ENCODE measurements at regions not wholly inside any gene's neighbourhood (a gene's known extent, or its start where the extent isn't known, plus 50 kb on each side); places are given as distances from the start of the nearest gene placed in this dataset.

DNA sequence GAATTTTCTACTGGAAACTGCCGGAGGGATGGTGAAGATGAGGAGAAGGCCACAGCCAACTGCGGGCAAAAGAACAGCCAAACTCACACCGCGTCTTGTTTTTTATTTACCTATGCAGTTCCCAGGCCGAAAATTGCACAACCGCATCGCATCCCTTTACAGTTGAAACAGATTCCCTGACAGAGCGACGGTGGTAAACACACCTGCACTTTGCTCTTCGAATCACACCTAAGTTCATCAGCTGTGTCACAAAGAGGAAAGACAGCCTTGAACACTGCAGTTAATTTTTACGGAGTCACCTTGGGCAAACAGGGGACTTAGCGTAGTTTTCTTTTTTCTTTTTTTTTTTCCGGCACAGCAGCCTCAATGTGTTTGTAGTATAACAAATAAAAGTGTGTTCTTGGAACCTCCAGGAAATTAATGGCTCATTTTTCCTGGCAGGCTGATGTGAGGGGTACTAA, 272.0 kb upstream of the DIO3 start:
- H3K4me1 ChIP-seq = no peaks in the 10 kb centered on the region
- intact Hi-C loops (cut with DNase I; ENCODE audit: low total_unique reads) = no loop called here
- peaks cover 0 to 8% of the 10 kb centered on the region in 2 donors for H3K27me3 ChIP-seq
- TF ChIP-seq, protein P1, sequence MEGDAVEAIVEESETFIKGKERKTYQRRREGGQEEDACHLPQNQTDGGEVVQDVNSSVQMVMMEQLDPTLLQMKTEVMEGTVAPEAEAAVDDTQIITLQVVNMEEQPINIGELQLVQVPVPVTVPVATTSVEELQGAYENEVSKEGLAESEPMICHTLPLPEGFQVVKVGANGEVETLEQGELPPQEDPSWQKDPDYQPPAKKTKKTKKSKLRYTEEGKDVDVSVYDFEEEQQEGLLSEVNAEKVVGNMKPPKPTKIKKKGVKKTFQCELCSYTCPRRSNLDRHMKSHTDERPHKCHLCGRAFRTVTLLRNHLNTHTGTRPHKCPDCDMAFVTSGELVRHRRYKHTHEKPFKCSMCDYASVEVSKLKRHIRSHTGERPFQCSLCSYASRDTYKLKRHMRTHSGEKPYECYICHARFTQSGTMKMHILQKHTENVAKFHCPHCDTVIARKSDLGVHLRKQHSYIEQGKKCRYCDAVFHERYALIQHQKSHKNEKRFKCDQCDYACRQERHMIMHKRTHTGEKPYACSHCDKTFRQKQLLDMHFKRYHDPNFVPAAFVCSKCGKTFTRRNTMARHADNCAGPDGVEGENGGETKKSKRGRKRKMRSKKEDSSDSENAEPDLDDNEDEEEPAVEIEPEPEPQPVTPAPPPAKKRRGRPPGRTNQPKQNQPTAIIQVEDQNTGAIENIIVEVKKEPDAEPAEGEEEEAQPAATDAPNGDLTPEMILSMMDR (IDR thresholded peaks at IDR 0.05) = no peak
- no peaks in the 10 kb centered on the region for H3K9me3 ChIP-seq
- no peak for DNase-seq
- no peaks in the 10 kb centered on the region for H3K36me3 ChIP-seq
- H3K27ac ChIP-seq = no peak overlapping the region
- no peak overlapping the region for H3K4me3 ChIP-seq

DNA sequence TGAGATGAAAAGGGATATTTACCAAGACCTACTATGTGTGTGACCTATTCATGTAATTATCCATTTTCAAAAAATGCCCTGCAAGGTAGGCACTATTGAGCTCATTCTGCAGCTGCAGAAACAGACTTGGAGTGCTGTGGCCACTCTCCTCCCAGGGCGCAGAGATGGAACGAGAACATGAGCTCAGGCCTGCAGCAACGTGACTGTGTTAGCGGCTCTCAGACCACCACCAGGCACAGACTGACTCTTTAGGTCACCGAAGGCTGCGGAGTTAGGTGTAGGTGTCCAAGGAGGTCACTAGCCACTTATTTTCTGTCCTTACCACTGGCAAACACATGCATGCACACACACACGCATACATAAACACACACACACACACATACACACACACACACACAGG, 271.4 kb upstream of the DIO3 start:
- no peak overlapping the region for H3K4me3 ChIP-seq
- no peaks in the 10 kb centered on the region for H3K9me3 ChIP-seq
- H3K4me1 ChIP-seq = no peaks in the 10 kb centered on the region
- no peak for DNase-seq
- peaks cover 0 to 8% of the 10 kb centered on the region in 2 donors for H3K27me3 ChIP-seq
- H3K27ac ChIP-seq = no peak overlapping the region
- intact Hi-C loops (cut with DNase I; ENCODE audit: low total_unique reads) = no loop called here
- TF ChIP-seq, protein P1 (IDR thresholded peaks at IDR 0.05) = no peak
- H3K36me3 ChIP-seq = no peaks in the 10 kb centered on the region

DNA sequence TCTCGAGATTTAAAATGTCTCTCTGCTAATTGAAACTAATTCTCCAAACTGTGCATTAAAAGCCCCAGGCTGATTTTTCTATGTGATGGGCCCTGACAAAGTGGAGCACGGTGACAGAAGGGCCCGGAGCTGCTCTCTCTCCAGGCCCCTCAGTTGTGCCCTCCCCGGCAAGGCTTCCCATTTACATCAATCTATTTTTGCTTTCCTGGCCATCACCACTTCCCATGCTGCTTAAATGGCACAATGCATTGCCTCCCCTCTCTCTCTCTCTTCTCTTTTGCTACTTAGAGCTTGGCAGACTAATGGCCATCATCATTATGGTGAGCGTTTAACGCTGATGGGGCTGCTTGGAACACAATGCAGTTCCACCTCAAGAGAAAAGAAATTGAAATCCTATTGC, 270.7 kb upstream of the DIO3 start:
- no peak for DNase-seq
- no peaks in the 10 kb centered on the region for H3K36me3 ChIP-seq

DNA sequence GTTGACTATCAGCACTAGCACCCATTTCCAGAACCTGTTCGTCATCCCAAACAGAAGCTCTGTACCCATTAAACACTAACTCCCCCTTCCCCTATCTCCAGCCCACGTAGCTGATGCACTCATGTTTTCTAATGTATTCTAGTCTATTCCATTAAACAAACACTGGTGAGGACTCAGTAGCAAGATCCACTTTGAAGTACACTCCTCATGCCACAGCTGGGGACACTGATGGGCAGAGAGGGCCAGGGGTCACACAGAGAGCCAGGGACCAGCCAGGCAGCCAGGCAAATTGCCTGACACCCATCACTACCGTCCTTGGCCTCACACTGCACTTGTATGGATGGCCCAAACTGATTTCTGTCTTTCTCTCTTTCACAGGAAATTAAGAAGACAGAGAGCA, 269.9 kb upstream of the DIO3 start:
- Histone ChIP-seq H3K27me3 (peaks cover 0 to 8% of the 10 kb centered on the region in 2 donors), H3K4me1 (no peaks in the 10 kb centered on the region), H3K9me3 (no peaks in the 10 kb centered on the region), H3K4me3 (no peak overlapping the region), H3K36me3 (no peaks in the 10 kb centered on the region), H3K27ac (no peak overlapping the region)
- TF ChIP-seq, protein P1 (IDR thresholded peaks at IDR 0.05) = no peak
- no peak for DNase-seq
- intact Hi-C loops (cut with DNase I; ENCODE audit: low total_unique reads) = no loop called here

More for the DNA sequence above, 270.7 kb upstream of the DIO3 start:
- intact Hi-C loops (cut with DNase I; ENCODE audit: low total_unique reads) = no loop called here
- H3K27ac ChIP-seq = no peak overlapping the region
- no peaks in the 10 kb centered on the region for H3K9me3 ChIP-seq
- H3K27me3 ChIP-seq = peaks cover 0 to 8% of the 10 kb centered on the region in 2 donors
- TF ChIP-seq, protein P1 (IDR thresholded peaks at IDR 0.05) = no peak
- no peak overlapping the region for H3K4me3 ChIP-seq
- no peaks in the 10 kb centered on the region for H3K4me1 ChIP-seq

DNA sequence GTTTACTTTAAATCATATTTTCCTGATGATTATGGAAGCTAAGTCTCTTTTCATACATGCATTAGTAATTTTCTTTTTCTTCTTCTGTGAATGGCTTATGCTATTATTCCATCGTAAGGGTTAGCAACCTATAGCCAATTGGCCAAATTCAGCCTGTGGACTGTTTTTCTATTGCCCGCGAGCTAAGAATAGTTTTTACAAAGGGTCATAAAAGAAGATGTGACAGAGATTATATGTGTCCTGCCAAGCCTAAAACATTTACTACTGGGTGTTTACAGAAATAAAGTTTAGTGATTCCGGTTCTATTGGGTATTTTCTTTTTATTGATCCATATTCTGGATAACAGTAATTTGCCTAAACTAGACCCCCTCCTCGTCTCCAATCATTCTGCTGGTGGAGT, 268.8 kb upstream of the DIO3 start:
- no peaks in the 10 kb centered on the region for H3K4me1 ChIP-seq
- TF ChIP-seq, protein P1 (IDR thresholded peaks at IDR 0.05) = no peak
- no peak overlapping the region for H3K4me3 ChIP-seq
- no peak for DNase-seq
- no peaks in the 10 kb centered on the region for H3K36me3 ChIP-seq
- peaks cover 0 to 10% (median 0%) of the 10 kb centered on the region in 3 donors for H3K9me3 ChIP-seq
- no peak overlapping the region for H3K27ac ChIP-seq
- peaks cover 0 to 8% of the 10 kb centered on the region in 2 donors for H3K27me3 ChIP-seq
- intact Hi-C loops (cut with DNase I; ENCODE audit: low total_unique reads) = no loop called here

DNA sequence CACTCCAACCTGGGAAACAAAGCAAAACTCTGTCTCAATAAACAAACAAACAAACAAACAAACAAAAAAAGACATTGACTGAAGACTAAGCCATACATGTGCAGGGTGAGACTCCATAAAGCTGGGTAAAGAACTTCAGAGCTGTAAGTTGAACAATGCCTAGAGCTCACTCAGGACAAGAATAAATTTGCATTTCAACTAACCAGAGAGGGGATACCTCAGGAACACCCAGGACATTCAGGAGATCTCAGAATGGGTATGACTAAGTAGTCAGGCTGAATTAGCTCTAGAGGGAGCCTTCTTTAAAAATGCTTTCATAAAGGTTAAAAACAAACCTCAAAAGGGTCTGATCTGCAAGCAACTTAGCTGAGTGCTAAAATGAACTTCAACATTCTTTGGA, 267.7 kb upstream of the DIO3 start:
- Histone ChIP-seq H3K4me1 (no peaks in the 10 kb centered on the region), H3K4me3 (no peak overlapping the region)
- intact Hi-C loops (cut with DNase I; ENCODE audit: low total_unique reads) = no loop called here

More for the DNA sequence above, 267.7 kb upstream of the DIO3 start:
- TF ChIP-seq, protein P1 (IDR thresholded peaks at IDR 0.05) = no peak
- no peak for DNase-seq
- Histone ChIP-seq H3K27me3 (no peaks in the 10 kb centered on the region), H3K36me3 (no peaks in the 10 kb centered on the region), H3K9me3 (peaks cover 0 to 18% (median 6%) of the 10 kb centered on the region in 3 donors), H3K27ac (no peak overlapping the region)

All from tibial artery (tissue), 4 donors.